GM18505 (cell line): ENCODE measurements at regions not wholly inside any gene's neighbourhood (a gene's known extent, or its start where the extent isn't known, plus 50 kb on each side); places are given as distances from the start of the nearest gene placed in this dataset.

Source experiments
- ATAC-seq: cut with Tn5 transposase; IDR thresholded peaks from one replicate; pipeline ENCODE4 v1.9.1; 2021; ENCODE audit not compliant: unreplicated experiment
- POLR2A ChIP-seq: IDR thresholded peaks from 4 replicates; pipeline ENCODE4 v1.6.1; 2011; ENCODE audit warnings: borderline replicate concordance; ENCODE audit not compliant: insufficient read depth, insufficient read length; ENCODE audit errors: extremely low read depth

DNA sequence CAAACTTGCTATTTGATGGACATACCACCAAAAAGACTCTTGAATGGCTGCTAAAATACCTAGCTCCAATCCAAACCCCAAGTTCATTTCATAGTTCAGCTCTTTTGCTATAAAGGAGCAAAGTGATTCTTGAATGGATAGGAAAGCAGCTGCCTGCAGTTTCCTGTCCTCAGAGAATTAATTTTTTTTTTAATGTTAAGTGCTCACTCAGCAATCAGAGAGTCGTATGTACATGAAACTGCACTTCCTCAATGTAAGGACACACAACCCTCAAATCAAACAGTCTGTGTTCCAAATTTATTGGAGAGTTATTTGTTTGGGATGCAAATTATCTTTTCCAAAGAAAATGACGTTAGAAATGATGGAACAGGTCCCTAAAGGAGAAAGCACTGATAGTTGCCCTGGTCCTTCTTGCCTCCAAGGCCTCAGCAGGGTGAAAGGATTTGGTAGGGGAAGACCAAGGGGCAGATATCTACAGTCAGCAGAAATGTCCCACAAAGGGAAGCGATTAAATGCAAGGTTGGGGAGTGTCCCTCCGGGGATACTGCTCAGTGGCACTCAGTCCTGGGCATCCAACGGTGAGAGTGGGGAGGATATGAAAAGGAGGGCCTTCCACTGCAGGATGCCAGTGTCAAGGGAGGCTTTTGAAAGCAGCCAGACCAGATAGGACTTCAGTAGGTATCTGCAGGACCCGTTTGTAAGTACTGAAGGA lies 67.2 kb upstream of the RASGEF1B start:
- no peak for ATAC-seq
- no peak for TF ChIP-seq POLR2A

DNA sequence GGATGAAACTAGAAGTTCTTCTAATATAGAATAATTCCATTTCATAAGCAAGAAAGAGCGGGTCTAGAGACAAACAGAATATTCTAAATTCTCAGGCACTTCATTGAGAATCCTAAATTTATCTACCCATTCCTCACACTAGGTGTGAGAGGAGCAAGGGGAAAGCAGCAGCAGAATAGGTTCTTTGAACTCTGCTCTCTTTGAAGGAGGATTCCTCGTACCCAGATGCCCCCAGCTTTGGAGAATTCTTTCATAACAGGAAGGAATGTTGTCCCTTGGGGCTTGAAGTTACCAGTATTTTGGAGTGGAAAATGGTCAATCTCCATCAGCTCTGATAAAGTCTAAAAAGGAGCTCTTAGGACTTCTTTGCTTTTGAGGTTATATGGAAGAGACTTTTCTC lies 59.7 kb upstream of the RASGEF1B start:
- ATAC-seq, result no peak
- TF ChIP-seq POLR2A, result no peak

DNA sequence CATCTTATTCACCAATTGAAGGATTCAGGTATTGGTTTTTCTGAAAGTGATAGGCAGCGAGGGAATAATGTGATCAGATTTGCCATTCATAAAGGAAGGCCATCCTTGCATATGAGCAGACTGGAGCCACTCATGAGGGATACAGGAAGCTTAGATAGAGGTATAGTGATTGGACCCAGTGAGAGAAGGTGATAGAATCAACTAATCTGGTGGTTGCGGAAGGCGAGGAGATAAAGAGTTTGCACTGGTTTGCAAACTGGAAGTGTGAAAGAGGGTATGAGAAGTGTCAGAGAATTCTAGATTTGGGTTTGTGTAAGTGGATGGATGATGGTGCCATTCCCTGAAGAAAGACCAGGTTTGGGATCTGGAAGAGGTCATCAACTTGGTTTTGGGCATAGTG lies 57.3 kb upstream of the RASGEF1B start:
- TF ChIP-seq POLR2A, result no peak
- ATAC-seq, result no peak

DNA sequence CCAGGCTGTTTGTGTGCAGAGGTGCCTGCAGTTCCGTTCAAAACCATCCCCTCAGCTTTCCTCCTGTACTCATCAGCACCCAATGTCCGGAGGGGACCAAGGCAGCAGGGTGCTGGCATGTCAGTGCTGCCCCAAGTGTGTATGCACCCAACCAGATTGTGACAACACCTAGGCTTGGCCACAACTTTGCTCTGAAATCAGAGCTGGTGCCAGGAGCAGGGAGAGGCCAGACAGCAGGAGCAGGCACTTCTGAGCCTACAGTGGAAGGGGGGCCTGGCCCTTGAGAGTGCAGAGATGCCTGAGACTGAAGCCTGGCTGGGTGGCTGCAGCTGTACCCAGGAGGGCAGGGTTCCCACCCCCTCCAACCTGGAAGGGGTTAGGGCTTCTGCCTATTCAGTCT lies 56.5 kb upstream of the RASGEF1B start:
- TF ChIP-seq POLR2A, result no peak
- no peak for ATAC-seq

DNA sequence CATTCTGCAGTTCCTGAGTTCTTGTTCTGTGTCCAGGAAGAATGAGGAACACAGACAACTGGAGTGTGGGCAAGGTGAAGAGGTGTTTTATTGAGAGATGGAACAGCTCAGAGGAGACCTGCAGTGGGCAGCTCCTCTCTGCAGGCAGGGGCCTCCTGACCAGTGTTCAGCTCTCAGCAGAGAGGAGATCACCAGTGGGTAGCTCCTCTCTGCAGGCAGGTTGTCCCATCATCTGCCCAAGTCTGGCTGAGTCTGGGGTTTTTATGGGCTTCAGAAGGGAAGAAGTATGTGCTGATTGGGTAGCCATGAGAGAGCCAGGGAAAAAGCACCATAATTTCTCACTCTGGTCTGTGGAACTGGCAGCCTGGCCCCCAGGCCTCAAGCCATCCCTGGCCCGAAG lies 56.0 kb upstream of the RASGEF1B start:
- ATAC-seq, result no peak
- no peak for TF ChIP-seq POLR2A

DNA sequence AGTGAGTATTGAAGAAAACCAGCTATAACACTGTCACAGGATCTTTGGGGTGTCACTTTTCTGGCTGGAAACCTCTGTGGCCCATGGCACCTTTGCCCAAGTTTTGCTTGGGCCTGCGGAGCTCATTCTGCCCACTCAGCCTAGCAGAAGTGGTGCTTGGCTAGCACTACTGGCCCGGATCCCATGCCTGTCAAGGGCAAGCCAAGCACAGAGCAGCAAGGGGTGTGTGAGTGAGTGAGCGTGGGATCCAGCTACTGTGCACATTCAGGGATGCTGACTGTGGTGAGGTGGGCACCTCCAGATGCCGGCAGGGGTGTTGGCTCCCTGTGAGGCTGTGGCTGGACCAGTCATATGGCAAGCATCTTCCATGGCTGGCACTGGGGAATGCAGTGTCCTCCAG lies 55.4 kb upstream of the RASGEF1B start:
- TF ChIP-seq POLR2A, result no peak
- no peak for ATAC-seq

DNA sequence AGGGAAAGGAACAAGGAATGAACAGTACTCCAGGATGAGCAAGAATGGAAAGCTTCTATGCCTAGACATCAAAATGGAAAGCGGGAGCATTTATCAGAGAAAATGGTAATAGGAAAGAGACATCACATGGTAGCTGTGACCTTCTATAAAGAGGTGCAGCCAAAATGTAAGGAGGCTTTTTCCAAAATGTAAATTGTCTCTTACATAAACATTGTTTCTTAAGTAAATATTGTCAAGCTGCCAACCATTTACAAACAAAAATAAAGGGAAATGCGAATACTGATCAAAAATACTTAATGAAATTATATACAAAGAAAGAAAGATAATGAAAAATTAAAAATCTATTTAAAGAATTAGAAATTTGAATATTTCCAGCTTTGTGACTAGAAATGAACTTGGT lies 55.0 kb upstream of the RASGEF1B start:
- no peak for TF ChIP-seq POLR2A
- no peak for ATAC-seq

DNA sequence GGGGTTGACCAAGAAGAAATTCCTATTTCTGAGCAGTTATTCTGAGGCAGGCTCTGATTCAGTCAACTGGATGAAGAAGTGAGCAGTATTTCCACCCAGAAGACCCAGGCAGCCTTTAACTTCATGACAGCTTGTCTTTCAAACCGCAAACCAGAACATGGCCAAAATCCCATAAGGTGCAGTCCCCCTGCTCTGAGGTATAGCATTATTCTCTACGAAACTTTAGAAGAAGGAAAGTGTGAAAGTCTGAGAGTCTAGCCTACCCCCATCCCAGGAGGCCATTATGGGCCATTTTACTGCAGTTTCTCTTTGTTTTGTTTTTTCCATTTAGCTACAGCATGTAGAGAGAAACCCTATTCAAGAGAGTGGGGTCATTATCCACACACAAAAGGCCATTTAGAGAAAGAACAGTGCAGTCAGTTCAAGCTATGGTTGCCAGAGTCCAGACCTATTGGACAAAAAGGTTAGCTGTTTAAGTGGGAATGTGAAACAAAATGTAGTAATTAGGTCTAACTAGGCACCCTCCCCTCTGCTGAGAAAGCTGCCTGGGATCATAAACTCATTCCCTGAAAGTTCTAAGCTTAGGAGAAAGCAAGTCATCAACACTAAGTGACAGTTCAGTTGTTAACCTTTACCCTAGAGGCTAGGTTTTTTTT lies 52.1 kb upstream of the RASGEF1B start:
- no peak for TF ChIP-seq POLR2A
- no peak for ATAC-seq

DNA sequence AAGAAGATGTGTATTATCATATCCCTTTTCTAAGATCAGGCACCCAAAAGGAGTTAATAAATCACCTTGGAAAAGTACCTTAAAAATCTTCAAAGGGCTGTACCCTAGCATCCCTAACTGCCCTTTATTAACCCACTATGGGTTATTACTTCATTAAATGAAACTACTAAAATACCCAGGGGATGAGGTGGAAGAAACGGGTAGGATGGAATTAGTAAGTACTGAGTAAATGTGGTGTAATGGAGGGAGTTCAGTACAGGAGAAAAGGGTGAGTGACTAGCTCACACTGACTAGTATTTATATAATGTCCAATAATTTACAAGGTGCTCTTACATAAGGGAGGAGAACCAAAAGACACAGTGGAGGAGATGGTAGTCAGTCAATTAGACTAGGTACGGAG lies 51.0 kb upstream of the RASGEF1B start:
- no peak for ATAC-seq
- TF ChIP-seq POLR2A, result no peak

DNA sequence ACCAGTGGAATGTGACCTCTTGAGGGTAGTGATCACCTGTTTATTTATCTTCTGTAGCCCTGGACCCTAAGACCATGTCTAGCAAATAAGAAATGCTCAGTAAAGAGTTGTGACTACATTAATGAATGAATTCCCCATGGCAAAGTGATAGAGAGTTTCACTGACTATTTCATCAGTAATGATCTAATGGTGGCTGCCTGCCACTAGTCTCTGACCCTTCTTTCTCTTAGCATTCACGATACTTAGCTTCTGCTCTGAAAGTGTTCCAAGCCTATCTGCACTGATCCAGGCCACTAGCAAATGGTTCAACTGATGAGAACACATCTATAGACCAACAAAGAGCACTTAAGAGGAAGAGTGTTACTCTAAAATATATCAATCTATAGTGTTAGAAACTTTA lies 50.0 kb upstream of the RASGEF1B start:
- no peak for ATAC-seq
- TF ChIP-seq POLR2A, result no peak
